CD4-positive, alpha-beta T cell treated with Interleukin-6 at 100 ng/mL for 8 hours (primary cell): ENCODE measurements at regions not wholly inside any gene's neighbourhood (a gene's known extent, or its start where the extent isn't known, plus 50 kb on each side); places are given as distances from the start of the nearest gene placed in this dataset.
"Not testable (repeated sequence)": the region's sequence is repeated elsewhere in the genome, so short reads cannot be mapped to it uniquely, and the experiment has no call there.

Experiments
- DNase-seq: peaks from one replicate; pipeline ENCODE4 v3.0.0-alpha.2; 2020; ENCODE audit warnings: mixed read lengths, low spot score

DNA sequence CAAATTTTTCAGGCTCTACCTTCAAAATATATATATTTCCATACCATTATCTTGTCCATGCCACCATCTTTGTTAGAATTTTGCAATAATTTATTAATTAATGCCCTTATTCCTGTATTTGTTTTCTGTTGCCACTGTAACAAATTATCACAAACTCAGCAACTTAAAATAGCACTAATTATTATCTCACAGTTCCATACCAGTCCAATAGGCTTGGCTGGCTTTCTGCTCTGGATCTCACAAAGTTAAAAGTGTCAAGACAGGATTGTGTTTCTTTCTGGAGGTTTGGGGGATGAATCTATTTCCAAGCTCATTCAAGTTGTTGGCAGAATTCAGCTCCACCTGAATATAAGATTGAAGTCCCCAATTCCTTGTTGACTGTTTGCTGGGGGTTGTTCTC is 58.6 kb upstream of the SLC38A4 start:
- no peak for DNase-seq

DNA sequence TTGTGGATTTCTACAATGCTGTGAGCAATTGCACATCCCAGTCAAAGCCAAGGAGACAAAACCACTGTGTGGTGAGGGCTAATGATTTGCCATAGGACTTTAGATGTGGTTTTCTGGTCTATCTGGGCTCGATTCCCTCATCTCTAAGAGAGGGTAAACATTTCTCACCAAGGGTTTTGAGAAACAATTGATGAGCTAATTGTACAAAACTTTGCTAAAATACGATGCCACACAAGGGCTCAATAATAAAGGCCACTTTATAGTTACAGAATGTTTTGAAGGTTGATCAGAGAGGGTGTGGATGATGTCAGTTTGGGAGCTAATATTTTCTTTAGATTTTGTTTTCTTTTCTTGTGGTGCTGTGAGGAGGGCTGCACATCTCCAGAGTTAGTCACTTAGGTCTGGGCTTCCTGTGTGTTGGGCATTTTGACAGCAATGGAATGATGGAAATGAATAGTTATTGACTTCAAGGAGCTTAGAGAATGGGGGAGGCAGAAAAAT is 60.8 kb upstream of the SLC38A4 start:
- DNase-seq, result no peak

DNA sequence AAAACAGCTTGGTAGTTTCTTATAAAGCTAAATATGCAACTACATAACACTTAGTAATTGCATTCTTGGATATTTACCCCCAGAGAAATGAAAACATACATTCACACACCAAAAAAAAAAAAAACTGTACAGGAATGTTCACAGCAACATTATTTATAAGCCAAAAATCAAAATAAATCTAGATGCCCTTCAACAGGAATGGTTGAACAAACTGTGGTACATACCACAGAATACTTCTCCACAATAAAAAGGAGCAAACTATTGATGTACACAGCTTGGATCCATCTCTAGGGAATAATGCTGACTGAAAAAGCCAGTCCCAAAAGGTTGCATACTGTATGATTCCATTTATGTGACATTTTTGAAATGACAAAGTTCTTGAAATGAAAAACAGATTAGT is 62.1 kb upstream of the SLC38A4 start:
- DNase-seq, result no peak

DNA sequence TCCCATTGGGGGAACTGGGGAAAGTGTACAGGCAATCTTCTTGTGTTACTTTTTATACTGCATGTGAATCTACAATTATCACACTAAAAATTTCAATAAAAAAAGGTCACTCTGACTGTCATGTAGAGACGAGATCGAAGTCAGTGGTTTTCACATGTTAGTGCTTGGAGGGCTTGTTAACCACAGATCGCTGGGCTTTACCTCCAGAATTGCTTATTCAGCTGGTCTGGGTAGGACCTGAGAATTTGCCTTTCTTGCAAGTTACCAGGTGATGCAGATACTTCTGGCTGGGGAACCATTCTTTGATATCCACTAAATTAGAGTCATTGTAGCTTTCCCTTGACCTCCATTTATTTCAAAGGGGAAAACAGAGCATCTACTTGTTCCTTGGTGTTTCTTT is 62.8 kb upstream of the SLC38A4 start:
- DNase-seq, result no peak

DNA sequence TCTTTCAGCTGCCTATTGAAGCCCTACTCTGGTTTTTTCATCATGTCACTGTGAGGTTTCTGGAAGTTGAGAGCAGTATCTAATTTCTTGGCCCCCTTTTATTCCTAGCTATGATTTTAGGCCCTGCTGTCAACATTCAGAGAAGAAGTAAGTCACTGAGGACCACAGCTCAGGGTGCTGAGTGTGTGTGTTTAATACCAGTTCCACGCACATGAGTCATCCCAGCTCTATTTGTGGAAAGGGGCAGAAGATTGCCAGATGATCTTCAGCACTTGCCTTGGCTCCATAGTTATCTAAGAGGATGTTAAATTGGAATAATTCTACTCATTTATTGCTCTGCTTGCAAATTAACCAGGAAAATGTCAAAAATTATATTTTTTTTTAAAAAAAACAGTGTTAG is 65.5 kb upstream of the SLC38A4 start:
- no peak for DNase-seq

DNA sequence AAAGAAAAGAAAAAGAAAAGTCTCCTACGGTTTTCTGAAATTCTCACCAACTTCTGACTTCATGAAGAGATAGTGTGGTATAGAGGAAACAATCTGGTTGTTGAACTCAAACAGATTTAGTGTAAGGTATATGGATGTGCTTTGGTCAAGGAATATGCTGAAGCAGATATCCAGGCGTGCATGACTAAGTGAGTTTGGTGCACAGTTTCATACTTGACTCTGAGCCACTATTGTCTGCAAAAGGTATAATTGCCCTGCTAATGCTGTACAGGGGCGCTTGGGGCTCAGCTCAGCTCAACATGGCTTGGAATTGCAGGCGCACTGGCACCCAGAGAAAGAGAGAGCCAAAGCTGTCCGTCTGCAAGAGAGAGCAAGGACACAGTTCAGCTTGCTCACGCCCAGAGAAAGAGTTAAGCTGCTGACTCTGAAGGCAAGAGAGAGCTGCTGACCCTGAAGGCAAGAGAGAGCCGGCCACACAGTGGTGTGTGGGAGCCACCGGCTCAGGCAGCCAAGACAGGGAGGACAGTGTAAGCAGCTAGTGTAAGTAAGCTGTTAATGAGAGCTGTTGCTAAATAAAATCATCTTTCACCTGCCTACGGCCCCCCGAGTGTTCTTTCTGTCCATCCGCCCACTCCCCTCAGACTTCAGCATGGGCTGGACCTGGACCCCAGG is 66.4 kb upstream of the SLC38A4 start:
- DNase-seq, result no peak

DNA sequence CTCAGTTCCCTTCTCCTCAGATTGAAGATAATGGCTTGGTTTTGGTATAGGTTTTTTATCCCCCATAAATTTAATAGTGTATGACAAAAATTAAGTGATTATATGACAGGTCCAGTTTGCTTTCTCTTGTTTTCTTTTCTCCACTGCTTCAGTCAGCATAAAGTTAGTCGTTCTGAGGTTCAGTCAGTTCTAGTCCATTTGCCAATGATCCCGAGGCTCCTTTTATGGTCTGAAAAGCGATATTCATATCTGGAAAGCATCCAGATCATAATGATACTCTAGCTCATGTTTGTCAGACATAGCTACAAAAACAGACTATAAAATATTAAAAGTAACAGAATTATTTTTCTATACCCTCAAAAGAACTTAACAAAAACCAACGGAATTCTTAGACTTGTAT is 67.1 kb upstream of the SLC38A4 start:
- no peak for DNase-seq

DNA sequence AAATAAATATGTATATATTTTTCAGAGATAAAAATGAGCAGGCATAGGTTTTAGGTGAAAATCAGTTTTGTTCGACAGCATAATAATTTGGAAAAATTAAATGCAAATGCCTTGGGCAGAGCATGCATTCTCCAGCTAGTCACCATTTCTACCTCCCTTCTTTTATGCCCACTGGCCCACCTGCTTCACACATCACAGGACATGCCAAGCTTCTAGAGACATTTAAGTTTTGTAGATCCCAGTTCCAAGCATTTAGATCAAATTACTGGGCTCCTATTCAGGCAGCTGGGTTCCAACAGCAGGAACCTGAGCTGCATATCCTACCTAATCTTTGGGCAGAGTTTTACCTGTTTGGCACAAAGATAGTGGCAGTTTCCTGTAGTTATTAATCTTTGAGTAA is 67.6 kb upstream of the SLC38A4 start:
- no peak for DNase-seq

DNA sequence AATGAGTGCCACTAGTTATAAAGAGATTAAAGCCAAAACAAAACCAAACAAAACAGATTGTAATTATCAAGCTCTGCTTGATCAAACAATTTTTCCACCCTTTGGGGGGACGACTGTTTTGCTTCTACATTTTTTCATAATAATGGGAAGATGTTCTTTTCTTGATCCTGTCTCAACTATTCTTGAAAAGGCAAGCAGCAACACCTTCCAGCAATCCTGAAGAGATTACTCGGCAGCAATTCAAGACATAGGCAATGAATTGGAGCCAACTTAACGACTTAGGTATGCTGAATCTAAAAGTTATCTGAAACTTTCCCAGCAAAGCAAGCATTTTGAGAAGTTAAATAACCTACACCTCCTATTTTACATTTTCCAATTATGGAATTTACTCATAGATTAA is 69.9 kb upstream of the SLC38A4 start:
- DNase-seq, result no peak

DNA sequence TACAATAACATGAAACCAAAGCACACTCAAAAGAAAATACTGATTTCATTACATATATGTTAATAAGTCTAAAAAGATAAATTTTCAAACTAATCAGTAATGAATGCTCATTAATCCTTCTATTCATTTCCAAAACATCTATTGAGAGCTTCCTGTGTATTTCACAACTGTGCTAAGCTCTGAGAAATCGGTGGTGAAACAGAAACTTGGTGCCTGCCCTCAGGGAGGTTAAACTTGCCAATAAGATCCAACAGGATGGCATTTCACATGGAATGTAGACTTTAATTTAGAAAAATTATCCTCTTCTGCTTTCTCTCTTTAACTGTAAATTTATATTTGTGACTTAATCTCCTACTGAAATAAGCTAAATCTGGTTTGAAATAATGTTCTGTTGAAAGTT is 70.9 kb upstream of the SLC38A4 start:
- DNase-seq, result no peak

DNA sequence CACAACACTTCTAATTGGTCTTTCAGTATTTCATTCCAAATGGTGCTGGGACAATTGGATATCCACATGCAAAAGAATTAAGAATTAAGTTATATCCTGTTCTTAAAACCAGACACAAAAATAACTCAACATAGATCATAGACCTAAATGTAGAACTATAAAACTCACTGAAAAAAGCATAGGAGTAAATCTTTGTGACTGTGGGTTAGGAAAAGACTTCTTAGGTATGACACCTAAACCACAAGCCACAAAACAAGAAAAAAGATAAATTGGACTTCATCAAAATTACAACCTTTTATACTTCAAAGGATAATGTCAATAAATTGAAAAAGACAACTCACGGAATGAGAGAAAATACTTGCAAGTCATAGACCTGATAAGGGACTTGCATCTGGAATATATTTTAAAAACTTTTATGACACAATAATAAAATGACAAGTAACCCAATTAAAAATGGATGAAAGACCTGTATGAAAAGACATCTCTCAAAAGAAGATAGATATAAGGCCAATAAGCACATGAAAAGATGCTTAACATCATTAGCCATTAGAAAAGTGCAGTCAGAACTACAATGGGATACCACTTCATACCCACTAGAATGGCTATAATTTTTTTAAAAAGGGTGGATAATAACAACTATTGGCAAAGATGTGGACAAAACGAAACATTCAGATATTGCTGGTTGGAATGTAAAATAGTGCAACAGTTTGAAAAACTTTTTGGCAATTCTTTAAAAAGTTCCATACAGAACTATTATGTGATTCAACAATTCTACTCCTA is 72.5 kb upstream of the SLC38A4 start:
- no peak for DNase-seq

DNA sequence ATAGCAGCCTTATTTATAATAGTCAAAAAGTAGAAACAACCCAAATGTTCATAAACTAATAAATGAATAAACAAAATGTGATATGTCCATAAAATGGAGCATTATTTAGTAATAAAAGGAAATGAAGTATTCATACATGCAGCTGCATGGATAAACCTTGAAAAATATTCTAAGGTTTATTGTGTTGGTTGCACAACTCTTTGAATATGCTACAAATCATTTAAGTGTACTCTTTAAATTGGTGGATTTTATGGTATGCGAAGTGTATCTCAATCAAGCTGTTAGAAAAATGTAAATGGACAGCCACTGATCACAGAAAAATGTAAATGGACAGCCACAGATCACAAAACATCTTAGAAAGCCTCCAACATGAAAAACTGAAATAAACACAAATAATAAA is 73.2 kb upstream of the SLC38A4 start:
- no peak for DNase-seq

DNA sequence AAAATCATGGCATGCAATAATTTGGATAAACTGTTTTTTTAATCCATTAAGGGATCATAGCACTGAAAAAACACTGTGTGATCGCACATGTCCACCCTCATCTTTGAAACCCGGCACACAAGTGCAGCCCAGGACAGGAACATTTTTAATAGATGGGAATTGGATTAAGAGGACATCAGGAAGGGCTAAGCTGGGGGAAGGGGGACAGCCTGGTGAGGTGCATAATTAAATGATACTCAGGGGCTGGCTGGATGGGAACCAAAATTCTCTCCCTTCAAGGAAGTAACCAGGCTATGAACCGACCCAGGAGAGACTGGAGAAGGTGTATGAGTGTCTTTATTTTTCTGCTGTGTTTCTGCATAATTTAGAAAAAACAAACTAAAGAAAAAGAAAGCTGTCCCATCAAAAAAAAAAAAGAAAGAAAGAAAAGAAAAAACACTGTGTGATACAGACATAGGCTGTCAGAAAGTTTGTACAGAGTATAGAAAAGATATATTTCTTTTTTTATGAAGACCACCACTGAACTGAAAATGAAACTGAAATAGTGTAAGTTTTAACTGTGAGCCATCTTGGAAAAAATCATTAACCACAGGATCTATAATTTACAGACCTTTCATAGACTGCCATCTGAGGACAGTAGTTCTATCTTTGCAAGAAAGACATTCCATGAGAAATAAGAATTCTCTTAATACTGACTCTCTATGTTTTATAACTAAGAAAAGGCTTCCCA is 75.1 kb upstream of the SLC38A4 start:
- DNase-seq, result no peak

DNA sequence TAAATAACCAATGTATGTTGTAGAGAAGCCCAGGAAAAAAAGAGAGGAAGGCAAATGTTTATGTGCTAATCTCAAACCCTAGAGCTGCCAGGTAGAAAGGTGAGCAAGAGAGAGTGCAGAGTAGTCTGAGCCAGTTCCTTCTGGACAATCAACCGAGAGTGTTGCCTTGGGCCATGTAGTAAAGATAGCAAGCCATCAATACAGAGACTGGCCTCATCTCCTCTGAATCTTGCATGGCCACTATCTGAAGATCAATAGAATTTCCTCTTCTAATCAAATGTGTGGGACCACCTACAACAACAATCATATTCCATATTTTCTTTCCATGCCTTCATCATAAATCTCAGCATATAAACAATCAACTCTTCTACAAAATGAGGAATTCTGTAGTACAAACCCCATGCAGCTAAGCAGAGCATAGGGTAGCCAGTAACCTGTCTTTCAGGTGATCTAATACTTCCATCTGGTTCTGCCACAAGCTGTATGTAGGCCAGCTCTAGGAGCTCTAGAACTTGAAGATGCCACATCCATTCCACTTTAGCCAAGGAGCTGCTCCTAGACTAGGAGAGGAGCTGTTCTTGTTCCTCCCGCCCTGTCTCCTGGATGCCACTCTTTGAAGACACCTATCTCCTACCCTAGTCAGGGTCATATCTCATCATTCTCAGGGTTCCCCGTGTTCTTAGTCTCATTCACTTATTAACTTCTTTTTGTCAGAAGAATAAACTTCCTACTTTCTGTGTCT is 75.8 kb upstream of the SLC38A4 start:
- DNase-seq, result no peak

DNA sequence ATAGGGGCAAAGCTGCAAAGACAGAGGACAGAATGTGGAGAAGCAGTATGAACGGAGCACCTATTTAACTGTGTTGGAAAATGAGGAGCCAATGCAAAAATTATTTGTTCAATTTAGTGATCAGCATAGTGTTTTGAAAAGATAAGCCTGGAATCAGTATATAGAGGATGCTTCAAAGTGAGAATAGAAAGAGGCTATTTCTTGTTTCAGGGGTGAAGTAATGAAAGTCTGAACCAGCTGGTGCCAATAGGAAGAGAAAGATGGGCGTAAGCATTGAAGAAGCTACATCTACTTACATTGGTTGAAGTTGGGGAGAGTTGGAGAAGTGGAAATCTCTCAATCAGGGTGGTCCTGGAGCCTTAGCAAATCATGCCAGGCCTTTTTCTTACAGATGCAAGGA is 77.3 kb upstream of the SLC38A4 start:
- no peak for DNase-seq

DNA sequence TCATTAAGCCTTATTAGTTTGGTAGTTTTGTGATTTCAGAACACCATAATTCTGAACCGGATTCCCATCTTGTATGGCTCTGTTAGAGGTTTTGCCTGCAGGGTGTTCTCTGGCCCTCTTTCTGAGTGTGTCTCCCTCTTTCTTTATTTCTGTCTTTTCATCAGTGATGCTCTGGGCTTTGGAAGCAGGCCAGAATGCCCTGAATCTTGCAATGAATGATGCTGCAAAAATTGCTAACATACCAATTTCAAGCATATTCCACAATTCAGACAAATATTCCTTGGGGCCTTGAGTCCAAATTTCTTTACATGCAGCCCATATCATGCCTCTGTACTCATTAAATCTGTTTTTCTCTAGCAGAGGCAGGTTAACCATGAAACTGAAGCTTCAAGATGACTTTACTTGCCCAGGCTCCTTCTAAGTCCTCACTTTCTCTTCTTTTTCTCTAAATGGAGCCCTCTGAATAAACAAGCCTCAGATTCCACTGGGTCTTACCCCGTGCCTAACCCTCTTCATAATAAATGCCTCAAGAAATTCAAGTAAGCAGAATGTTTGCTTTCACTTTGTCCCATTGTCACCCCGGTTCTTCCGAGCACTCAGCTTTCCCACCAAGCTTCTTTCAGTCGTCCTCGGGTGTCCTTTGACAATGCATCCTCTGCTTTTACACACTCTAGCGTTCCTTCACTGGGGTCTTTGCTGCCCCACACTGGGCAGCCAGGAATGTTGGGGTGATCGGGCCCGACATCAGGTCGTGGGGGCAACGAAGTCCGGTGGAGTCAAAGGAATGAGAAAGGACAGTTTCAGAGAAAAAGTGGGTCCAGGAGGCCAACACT is 78.8 kb upstream of the SLC38A4 start:
- DNase-seq, result no peak

DNA sequence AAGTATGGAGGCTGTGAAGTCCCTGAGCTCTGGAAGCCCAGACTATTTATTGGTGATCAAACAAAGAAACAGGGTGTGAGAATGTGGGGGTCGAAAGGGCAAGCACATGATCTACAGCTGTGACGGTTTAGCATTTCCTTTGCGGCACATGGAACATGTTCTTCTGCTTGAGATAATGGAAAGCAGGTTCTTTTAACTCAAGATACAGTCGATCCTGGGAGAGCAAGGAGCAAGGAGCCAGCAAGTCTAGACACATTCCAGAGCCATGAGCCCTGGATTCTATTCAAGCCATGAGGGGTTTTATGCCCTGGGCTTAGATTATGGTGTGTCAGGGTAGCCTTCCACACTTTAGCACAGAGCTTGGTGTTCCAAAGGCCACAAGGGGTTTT is 79.4 kb upstream of the SLC38A4 start:
- DNase-seq, result not testable (repeated sequence)

DNA sequence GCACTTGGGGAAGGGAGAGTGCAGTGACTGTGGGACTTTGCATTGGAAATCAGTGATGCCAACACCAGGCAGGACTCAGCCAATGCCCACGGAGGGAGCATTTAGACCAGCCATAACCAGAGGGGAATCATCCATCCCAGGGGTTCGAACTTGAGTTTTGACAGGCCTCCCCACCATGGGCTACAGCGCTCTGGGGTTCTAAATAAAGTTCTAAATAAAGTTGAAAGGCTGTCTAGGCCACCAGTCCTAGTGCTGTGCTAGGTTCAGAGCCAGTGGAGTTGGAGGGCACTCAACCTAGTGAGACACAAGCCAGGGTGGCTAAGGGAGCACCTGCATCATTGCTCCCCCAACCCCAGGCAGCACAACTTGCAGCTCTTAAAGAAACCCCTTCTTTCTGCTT is 82.0 kb upstream of the SLC38A4 start:
- DNase-seq, result no peak

DNA sequence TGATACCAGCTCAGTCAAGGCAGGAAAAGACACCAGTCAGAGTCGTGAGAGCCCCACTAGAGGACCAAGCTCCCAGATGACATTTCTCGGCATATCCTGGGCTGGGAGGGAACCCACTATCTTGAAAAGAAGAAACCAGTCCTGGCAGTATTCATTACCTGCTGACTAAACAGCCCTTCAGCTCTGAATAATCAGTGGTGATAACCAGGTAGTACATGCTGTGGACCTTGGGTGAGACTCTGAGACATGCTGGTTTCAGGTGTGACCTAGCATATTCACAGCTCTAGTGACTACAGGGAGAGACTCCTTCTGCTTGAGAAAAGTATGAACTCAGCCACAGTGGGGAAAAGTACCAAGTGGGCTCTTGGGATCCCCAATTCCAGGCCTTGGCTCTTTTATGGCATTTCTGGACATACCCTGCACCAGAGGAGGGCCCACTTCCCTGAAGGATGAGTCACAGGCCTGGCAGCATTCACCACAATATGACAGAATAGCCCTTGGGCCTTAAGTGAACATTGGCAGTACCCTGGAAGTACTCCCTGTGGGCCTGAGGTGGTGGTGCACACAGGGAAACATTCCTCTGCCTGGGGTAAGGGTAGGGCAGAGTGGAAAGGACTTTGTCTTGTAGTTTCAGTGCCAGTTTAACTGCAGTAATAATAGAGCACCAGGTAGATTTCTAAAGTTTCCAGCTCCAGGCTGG is 82.6 kb upstream of the SLC38A4 start:
- no peak for DNase-seq

DNA sequence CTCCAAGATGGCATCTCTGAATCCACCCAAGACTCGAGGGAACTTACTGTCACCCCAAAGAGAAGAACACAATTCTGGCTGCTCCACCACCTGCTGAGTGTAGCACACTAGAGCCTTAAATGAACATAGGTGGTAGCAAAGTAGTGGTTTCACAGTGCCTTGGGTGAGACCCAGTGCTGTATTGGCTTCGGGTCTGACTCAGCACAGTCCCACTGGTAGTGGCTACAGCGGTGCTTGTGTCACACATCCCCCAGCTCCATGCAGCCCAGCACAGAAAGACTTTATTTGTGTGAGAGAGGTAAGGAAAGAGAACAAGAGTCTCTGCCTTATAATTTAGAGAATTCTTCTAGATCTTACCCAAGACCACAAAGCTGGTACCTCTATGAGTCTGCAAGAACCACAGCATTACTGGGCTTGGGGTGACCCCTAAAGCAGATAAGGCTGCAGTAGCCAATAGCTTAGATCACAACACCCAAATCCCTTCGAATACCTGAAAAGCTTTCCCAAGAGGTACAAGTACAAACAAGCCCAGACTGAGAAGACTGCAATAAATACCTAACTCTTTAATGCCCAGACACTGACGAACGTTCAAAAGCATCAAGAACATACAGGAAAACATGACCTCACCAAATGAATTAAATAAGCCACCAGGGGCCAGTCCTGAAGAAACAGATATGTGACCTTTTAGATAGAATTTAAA is 83.3 kb upstream of the SLC38A4 start:
- DNase-seq, result no peak
